ENCODE measurements at regions not wholly inside any gene's neighbourhood (a gene's known extent, or its start where the extent isn't known, plus 50 kb on each side); places are given as distances from the start of the nearest gene placed in this dataset.
"Not testable (repeated sequence)": the region's sequence is repeated elsewhere in the genome, so short reads cannot be mapped to it uniquely, and the experiment has no call there.

- Histone ChIP-seq H3K4me3 (no peak overlapping the region), H3K4me1 (replicated peaks in 1 of 2) (no peaks in the 10 kb centered on the region), H3K27ac (no peak overlapping the region)
- 58 to 90% (median 77%) methylated on average over 2 to 6 of the region's 6 CpGs for WGBS, 10 experiments
- in situ Hi-C loops (cut with MboI; ENCODE audit: low pct_unique_long_range_greater_than_20kb in 2 of 9, low sequenced_read_pairs in 9 of 9, unreplicated experiment in 9 of 9), result no loop called here
- no peak for ATAC-seq (replicated peaks in 6 of 8)
Measured at GRCh38 chr5:111840036-111840674, 83.2 kb upstream of the NREP start.

DNA sequence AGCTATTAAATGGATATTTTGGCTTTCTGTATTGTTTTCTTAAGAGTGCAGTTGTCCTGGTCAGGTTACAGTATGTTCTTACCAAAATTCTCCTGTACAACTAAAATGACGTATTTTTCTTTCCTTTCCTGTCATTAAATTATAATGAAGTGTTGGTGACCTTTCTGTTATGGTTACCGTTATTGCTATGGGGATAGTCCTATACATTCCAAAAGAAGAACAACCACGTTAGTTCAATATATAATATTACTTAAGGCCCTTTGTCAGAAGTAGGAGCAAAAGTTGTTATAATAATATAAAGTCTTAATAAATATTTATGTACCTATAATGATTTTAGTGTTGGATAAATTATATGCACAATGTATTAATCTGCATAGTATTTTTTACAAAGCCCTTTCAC is 82.4 kb upstream of the NREP start:
- H3K4me3 ChIP-seq, result no peak overlapping the region
- H3K4me1 ChIP-seq (replicated peaks in 1 of 2), result no peaks in the 10 kb centered on the region
- no peak for ATAC-seq (replicated peaks in 6 of 8)
- H3K27ac ChIP-seq, result no peak overlapping the region
- in situ Hi-C loops (cut with MboI; ENCODE audit: low pct_unique_long_range_greater_than_20kb in 2 of 9, low sequenced_read_pairs in 9 of 9, unreplicated experiment in 9 of 9), result no loop called here
- 41 to 94% (median 85%) methylated on average over 2 to 3 of the region's 3 CpGs; no CpG with 5 or more reads in 1 of the 10 experiments for WGBS, 10 experiments

DNA sequence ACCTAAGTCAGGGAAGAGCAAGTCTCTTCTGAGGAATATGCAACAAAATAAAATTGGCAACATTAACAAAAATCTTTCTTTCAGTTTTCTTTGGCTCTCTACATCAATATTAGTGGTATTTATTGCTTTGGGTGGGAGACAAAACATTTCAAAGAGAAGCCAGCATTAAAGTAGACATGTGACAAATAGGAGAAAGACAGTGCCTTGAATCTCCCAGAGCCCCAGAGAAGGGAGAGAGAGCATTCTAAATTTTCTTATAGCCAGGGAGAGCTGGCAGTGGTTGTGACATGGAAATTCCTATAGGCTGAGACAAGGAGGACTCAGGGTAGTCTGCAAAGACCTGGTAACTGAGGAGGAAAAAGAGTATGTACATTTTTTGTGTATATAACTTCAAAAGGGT is 79.4 kb upstream of the NREP start:
- Histone ChIP-seq H3K4me1 (replicated peaks in 1 of 2) (peaks cover 0 to 6% of the 10 kb centered on the region in 2 donors), H3K4me3 (no peak overlapping the region), H3K27ac (no peak overlapping the region)
- peak in 1 of 8 experiments; percentile 33 for ATAC-seq (replicated peaks in 6 of 8)
- in situ Hi-C loops (cut with MboI; ENCODE audit: low pct_unique_long_range_greater_than_20kb in 2 of 9, low sequenced_read_pairs in 9 of 9, unreplicated experiment in 9 of 9), result no loop called here

DNA sequence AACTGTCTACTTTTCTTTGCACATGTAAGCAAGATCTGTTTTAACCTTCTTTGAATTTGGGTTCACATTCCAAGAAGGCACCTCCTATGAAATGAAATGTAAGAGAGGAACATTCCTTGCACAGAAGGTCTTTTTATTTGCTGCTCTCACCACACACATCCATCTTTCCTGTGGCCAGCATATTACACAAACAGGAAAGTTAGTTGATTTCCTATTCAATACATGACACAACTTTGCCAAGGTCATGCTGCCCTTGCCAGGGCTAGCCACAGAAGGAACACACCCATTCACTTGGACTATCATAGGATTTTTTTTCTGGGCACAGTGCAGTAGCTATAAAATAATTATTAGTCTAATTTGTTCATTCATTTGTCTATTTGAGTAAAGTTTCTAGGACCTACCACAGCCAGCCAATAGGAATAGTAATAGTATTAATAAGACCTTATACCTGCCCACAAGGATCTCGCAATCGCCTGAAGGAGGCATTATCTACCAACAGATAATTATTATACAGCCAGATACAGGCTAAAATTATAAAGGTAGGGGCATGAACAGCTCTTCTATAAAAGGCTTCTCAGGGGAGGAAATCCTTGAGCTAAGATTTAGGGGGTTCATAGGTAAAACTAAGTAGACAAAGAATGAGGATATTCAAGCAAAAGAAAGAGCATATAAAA is 78.1 kb upstream of the NREP start:
- in situ Hi-C loops (cut with MboI; ENCODE audit: low pct_unique_long_range_greater_than_20kb in 2 of 9, low sequenced_read_pairs in 9 of 9, unreplicated experiment in 9 of 9), result no loop called here
- H3K4me3 ChIP-seq, result no peak overlapping the region
- 61 to 100% (median 100%) methylated on average over 2 of the region's 2 CpGs for WGBS, 10 experiments
- ATAC-seq (replicated peaks in 6 of 8), result no peak
- H3K27ac ChIP-seq, result no peak overlapping the region
- peaks cover 0 to 6% of the 10 kb centered on the region in 2 donors for H3K4me1 ChIP-seq (replicated peaks in 1 of 2)

DNA sequence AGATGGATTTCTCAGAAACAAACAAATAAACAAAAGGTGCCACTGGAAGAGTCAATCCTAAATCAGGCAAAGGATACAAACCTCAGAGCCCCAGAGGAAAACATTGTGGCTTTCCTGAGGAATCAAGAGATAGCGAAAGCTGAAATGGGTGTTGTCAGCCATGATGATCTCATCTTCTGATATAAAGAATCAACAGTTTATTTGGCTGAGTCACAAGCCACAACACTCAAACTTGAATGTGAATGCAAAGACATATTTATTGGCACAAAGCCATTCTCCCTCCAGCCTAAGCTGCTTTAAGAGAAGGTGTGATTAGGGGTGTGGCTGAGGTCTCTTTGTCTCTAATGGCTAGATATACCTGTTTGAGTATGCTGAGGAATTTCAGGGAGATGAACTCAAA is 73.3 kb upstream of the NREP start:
- peak in 3 of 8 experiments; percentile 31 to 71 (median 55) for ATAC-seq (replicated peaks in 6 of 8)
- Histone ChIP-seq H3K4me3 (no peak overlapping the region), H3K27ac (no peak overlapping the region), H3K4me1 (replicated peaks in 1 of 2) (peaks cover 0 to 6% of the 10 kb centered on the region in 2 donors)
- 57 to 100% (median 86%) methylated on average over 1 of the region's 1 CpG; no CpG with 5 or more reads in 2 of the 10 experiments for WGBS, 10 experiments
- in situ Hi-C loops (cut with MboI; ENCODE audit: low pct_unique_long_range_greater_than_20kb in 2 of 9, low sequenced_read_pairs in 9 of 9, unreplicated experiment in 9 of 9), result no loop called here

DNA sequence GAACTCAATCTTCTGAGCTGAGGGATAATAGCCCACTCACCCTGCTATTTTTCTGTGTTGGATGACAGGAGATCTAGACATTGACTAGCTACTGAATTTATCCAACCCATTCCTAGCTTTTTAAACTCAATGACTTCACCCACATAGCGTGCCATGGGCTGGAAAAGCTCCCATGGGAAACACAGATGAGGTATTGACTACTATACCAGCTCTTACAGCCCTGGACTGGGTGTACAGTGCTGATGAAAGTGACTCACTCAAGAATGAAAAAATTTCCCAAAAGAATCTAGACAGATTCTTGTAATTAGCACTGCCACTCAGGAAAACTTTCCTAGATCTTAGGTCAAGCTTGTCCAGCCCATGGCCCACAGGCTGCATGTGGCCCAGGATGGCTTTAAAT is 72.7 kb upstream of the NREP start:
- ATAC-seq (replicated peaks in 6 of 8), result peak in 7 of 8 experiments; percentile 48 to 94 (median 78)
- WGBS, 10 experiments, result 80 to 83% (median 80%) methylated on average over 1 of the region's 1 CpG; no CpG with 5 or more reads in 7 of the 10 experiments
- no peak overlapping the region for H3K4me3 ChIP-seq
- in situ Hi-C loops (cut with MboI; ENCODE audit: low pct_unique_long_range_greater_than_20kb in 2 of 9, low sequenced_read_pairs in 9 of 9, unreplicated experiment in 9 of 9), result no loop called here
- peaks cover 0 to 6% of the 10 kb centered on the region in 2 donors for H3K4me1 ChIP-seq (replicated peaks in 1 of 2)
- no peak overlapping the region for H3K27ac ChIP-seq

GRCh38 chr5:111826064-111826463 is 69.1 kb upstream of the NREP start:
- no peak for ATAC-seq (replicated peaks in 6 of 8)
- H3K4me3 ChIP-seq, result no peak overlapping the region
- WGBS, 10 experiments, result 40 to 100% (median 89%) methylated on average over 1 to 6 of the region's 6 CpGs; no CpG with 5 or more reads in 6 of the 10 experiments
- in situ Hi-C loops (cut with MboI; ENCODE audit: low pct_unique_long_range_greater_than_20kb in 2 of 9, low sequenced_read_pairs in 9 of 9, unreplicated experiment in 9 of 9), result no loop called here
- no peaks in the 10 kb centered on the region for H3K4me1 ChIP-seq (replicated peaks in 1 of 2)
- no peak overlapping the region for H3K27ac ChIP-seq

GRCh38 chr5:111820072-111820471 is 63.1 kb upstream of the NREP start:
- H3K4me3 ChIP-seq, result no peak overlapping the region
- no peaks in the 10 kb centered on the region for H3K4me1 ChIP-seq (replicated peaks in 1 of 2)
- 40 to 100% (median 82%) methylated on average over 1 to 5 of the region's 5 CpGs for WGBS, 10 experiments
- in situ Hi-C loops (cut with MboI; ENCODE audit: low pct_unique_long_range_greater_than_20kb in 2 of 9, low sequenced_read_pairs in 9 of 9, unreplicated experiment in 9 of 9), result no loop called here
- ATAC-seq (replicated peaks in 6 of 8), result no peak
- no peak overlapping the region for H3K27ac ChIP-seq

- ATAC-seq (replicated peaks in 6 of 8); H3K27ac ChIP-seq; H3K4me1 ChIP-seq (replicated peaks in 1 of 2); in situ Hi-C loops (cut with MboI; ENCODE audit: low pct_unique_long_range_greater_than_20kb in 2 of 9, low sequenced_read_pairs in 9 of 9, unreplicated experiment in 9 of 9); H3K4me3 ChIP-seq: not testable (repeated sequence)
- 75 to 100% (median 100%) methylated on average over 1 of the region's 1 CpG; no CpG with 5 or more reads in 5 of the 10 experiments for WGBS, 10 experiments
Measured at GRCh38 chr5:111819028-111819427, 62.0 kb upstream of the NREP start.

- H3K27ac ChIP-seq, result no peak overlapping the region
- H3K4me1 ChIP-seq (replicated peaks in 1 of 2), result peaks cover 0 to 9% of the 10 kb centered on the region in 2 donors
- ATAC-seq (replicated peaks in 6 of 8), result no peak
- H3K4me3 ChIP-seq, result no peak overlapping the region
- in situ Hi-C loops (cut with MboI; ENCODE audit: low pct_unique_long_range_greater_than_20kb in 2 of 9, low sequenced_read_pairs in 9 of 9, unreplicated experiment in 9 of 9), result no loop called here
Measured at GRCh38 chr5:111813537-111813936, 56.5 kb upstream of the NREP start.

DNA sequence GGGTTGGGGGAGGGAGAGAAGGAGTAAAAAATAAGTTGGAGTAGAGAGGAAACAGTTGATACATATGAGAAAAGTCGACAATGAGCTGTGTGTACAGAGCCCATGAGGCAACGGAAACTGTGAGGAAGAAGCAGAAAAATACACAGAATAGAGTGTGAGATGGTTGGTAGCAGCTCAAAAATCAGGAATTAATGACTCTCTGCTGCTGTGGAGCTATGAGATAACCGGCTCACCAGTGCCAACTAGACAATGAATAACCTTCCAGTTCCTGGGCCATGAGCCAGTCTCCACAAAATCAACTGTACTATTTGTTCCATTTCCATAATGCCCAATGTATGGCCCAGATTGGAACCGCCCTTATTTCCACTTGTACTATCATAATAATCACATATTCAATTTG is 53.1 kb upstream of the NREP start:
- ATAC-seq (replicated peaks in 6 of 8), result peak in 2 of 8 experiments; percentile 62 to 88
- peaks cover 0 to 12% of the 10 kb centered on the region in 2 donors for H3K4me1 ChIP-seq (replicated peaks in 1 of 2)
- no peak overlapping the region for H3K27ac ChIP-seq
- H3K4me3 ChIP-seq, result no peak overlapping the region
- in situ Hi-C loops (cut with MboI; ENCODE audit: low pct_unique_long_range_greater_than_20kb in 2 of 9, low sequenced_read_pairs in 9 of 9, unreplicated experiment in 9 of 9), result no loop called here
- 10 to 100% (median 62%) methylated on average over 1 to 4 of the region's 4 CpGs for WGBS, 10 experiments
